GM11168 (cell line): ENCODE measurements at regions not wholly inside any gene's neighbourhood (a gene's known extent, or its start where the extent isn't known, plus 50 kb on each side); places are given as distances from the start of the nearest gene placed in this dataset.

Experiments used
- in situ Hi-C: fragments of 300-500 bp; cut with MboI; formaldehyde crosslinking; loops from one replicate; pipeline ENCODE4 v1.12.0; 2022; ENCODE audit warnings: low sequenced_read_pairs; ENCODE audit not compliant: unreplicated experiment

GRCh38 chrX:40174854-40175510 lies 77.2 kb upstream of the BCOR start:
- in situ Hi-C loops: loop anchor here (25.0 kb wide), 1 partner anchor 163 kb away; no protein-coding TSS in a partner anchor

GRCh38 chrX:40174001-40174853 lies 76.5 kb upstream of the BCOR start:
- in situ Hi-C loops: loop anchor here (25.0 kb wide), 1 partner anchor 162 kb away; no protein-coding TSS in a partner anchor

GRCh38 chrX:40173143-40174000 lies 75.6 kb upstream of the BCOR start:
- in situ Hi-C loops: loop anchor here (25.0 kb wide), 1 partner anchor 161 kb away; no protein-coding TSS in a partner anchor

- in situ Hi-C loops: loop anchor here (25.0 kb wide), 1 partner anchor 160 kb away; no protein-coding TSS in a partner anchor
Measured at GRCh38 chrX:40172401-40173142, 74.8 kb upstream of the BCOR start.

- in situ Hi-C loops: loop anchor here (25.0 kb wide), 1 partner anchor 159 kb away; no protein-coding TSS in a partner anchor
Measured at GRCh38 chrX:40171513-40172400, 74.0 kb upstream of the BCOR start.

GRCh38 chrX:40170830-40171512 lies 73.2 kb upstream of the BCOR start:
- in situ Hi-C loops: loop anchor here (25.0 kb wide), 1 partner anchor 159 kb away; no protein-coding TSS in a partner anchor

- in situ Hi-C loops: loop anchor here (25.0 kb wide), 1 partner anchor 157 kb away; no protein-coding TSS in a partner anchor
Measured at GRCh38 chrX:40169193-40170101, 71.7 kb upstream of the BCOR start.

- in situ Hi-C loops: loop anchor here (25.0 kb wide), 1 partner anchor 156 kb away; no protein-coding TSS in a partner anchor
Measured at GRCh38 chrX:40168480-40169011, 70.8 kb upstream of the BCOR start.

- in situ Hi-C loops: loop anchor here (25.0 kb wide), 1 partner anchor 156 kb away; no protein-coding TSS in a partner anchor
Measured at GRCh38 chrX:40167850-40168479, 70.2 kb upstream of the BCOR start.

- in situ Hi-C loops: loop anchor here (25.0 kb wide), 1 partner anchor 155 kb away; no protein-coding TSS in a partner anchor
Measured at GRCh38 chrX:40167233-40167849, 69.6 kb upstream of the BCOR start.

- in situ Hi-C loops: loop anchor here (25.0 kb wide), 1 partner anchor 154 kb away; no protein-coding TSS in a partner anchor
Measured at GRCh38 chrX:40166582-40166981, 68.8 kb upstream of the BCOR start.

- in situ Hi-C loops: loop anchor here (25.0 kb wide), 1 partner anchor 154 kb away; no protein-coding TSS in a partner anchor
Measured at GRCh38 chrX:40165861-40166260, 68.1 kb upstream of the BCOR start.

GRCh38 chrX:40165206-40165605 lies 67.4 kb upstream of the BCOR start:
- in situ Hi-C loops: loop anchor here (25.0 kb wide), 1 partner anchor 153 kb away; no protein-coding TSS in a partner anchor

- in situ Hi-C loops: loop anchor here (25.0 kb wide), 1 partner anchor 152 kb away; no protein-coding TSS in a partner anchor
Measured at GRCh38 chrX:40164751-40165150, 67.0 kb upstream of the BCOR start.

GRCh38 chrX:40158036-40158706 lies 60.4 kb upstream of the BCOR start:
- in situ Hi-C loops: loop anchor here (25.0 kb wide), 1 partner anchor 146 kb away; no protein-coding TSS in a partner anchor
